HG03460 (cell line): ENCODE measurements at regions not wholly inside any gene's neighbourhood (a gene's known extent, or its start where the extent isn't known, plus 50 kb on each side); places are given as distances from the start of the nearest gene placed in this dataset.

Experiments used
- ATAC-seq: cut with Tn5 transposase; IDR thresholded peaks from one replicate; pipeline ENCODE4 v1.9.1; 2021; ENCODE audit not compliant: unreplicated experiment

GRCh38 chr5:115377468-115378217, 81.2 kb upstream of the CCDC112 start:
- peak; percentile 62 for ATAC-seq

GRCh38 chr5:115375893-115376292, 79.4 kb upstream of the CCDC112 start:
- ATAC-seq: no peak

GRCh38 chr5:115374057-115374775, 77.8 kb upstream of the CCDC112 start:
- no peak for ATAC-seq

GRCh38 chr5:115372146-115372545, 75.7 kb upstream of the CCDC112 start:
- no peak for ATAC-seq

- no peak for ATAC-seq
Observed at GRCh38 chr5:115369430-115370144, 73.1 kb upstream of the CCDC112 start.

GRCh38 chr5:115366223-115366622, 69.8 kb upstream of the CCDC112 start:
- ATAC-seq: no peak

- ATAC-seq: no peak
Observed at GRCh38 chr5:115363879-115364278, 67.4 kb upstream of the CCDC112 start.

- ATAC-seq: no peak
Observed at GRCh38 chr5:115360046-115360685, 63.7 kb upstream of the CCDC112 start.

GRCh38 chr5:115355767-115356381, 59.4 kb upstream of the CCDC112 start:
- no peak for ATAC-seq

- ATAC-seq: no peak
Observed at GRCh38 chr5:115355095-115355494, 58.6 kb upstream of the CCDC112 start.

- no peak for ATAC-seq
Observed at GRCh38 chr5:115354246-115354645, 57.8 kb upstream of the CCDC112 start.

- ATAC-seq: no peak
Observed at GRCh38 chr5:115352571-115352970, 56.1 kb upstream of the CCDC112 start.

- no peak for ATAC-seq
Observed at GRCh38 chr5:115351356-115352195, 55.1 kb upstream of the CCDC112 start.

- ATAC-seq: no peak
Observed at GRCh38 chr5:115350894-115351293, 54.4 kb upstream of the CCDC112 start.

- no peak for ATAC-seq
Observed at GRCh38 chr5:115349001-115349817, 52.8 kb upstream of the CCDC112 start.

GRCh38 chr5:115348175-115348574, 51.7 kb upstream of the CCDC112 start:
- ATAC-seq: no peak
